Endothelial cell of umbilical vein (primary cell): ENCODE measurements at regions not wholly inside any gene's neighbourhood (a gene's known extent, or its start where the extent isn't known, plus 50 kb on each side); places are given as distances from the start of the nearest gene placed in this dataset.

Experiments
- BruUV-seq: library from RNA; stranded (reverse); fragments of 400-500 nt; replicated peaks from 2 replicates; lab custom pipeline; 2021; lab: Mats Ljungman, UMichigan
- CTCF ChIA-PET: fragments of 300-600, 350-600 bp; sonication (Branson Sonifier 250); formaldehyde crosslinking; loops from one replicate; lab custom pipeline; 2021; ENCODE audit warnings: antibody characterized with exemption, inconsistent platforms; lab: Charles Lee
- POLR2A ChIA-PET: fragments of 300-600, 350-600 bp; sonication (Branson Sonifier 250); formaldehyde crosslinking; loops from one replicate; lab custom pipeline; 2021; ENCODE audit warnings: antibody characterized with exemption, inconsistent platforms; lab: Charles Lee
- DNase-seq: peaks from one replicate; pipeline ENCODE4 v3.0.0-alpha.2; 2011; ENCODE audit warnings: low read depth, low spot score
- FAIRE-seq: peaks from 2 replicates; lab custom pipeline; 2011; peaks lifted over from hg19 to GRCh38; lab: Jason Lieb, UNC
- H2AFZ ChIP-seq: 2 replicates; pipeline ENCODE4 v1.6.0; 2012; ENCODE audit warnings: low read depth, low read length, control low read depth, inconsistent platforms
- H3K27ac ChIP-seq: 2 replicates; pipeline ENCODE4 v1.5.1; 2011; ENCODE audit warnings: low read depth, mild to moderate bottlenecking, control low read depth, low read length, moderate library complexity; ENCODE audit not compliant: insufficient read depth
- H3K27me3 ChIP-seq, 2 experiments: 2 replicates each; pipeline versions ENCODE4 v1.6.0 to v1.6.1; 2011; ENCODE audit warnings: low read length in 2 of 2, mixed read lengths in 1 of 2; ENCODE audit not compliant: control insufficient read depth in 2 of 2, insufficient read depth in 2 of 2
- H3K36me3 ChIP-seq, 2 experiments: 2 replicates in 1 of 2; 3 replicates in 1 of 2; pipeline ENCODE4 v1.5.1; 2011; ENCODE audit warnings: low read length in 2 of 2, mild to moderate bottlenecking in 1 of 2, moderate library complexity in 1 of 2; ENCODE audit not compliant: control insufficient read depth in 2 of 2, insufficient read depth in 2 of 2; ENCODE audit errors: extremely low read depth in 1 of 2
- H3K4me1 ChIP-seq: 3 replicates; pipeline ENCODE4 v1.5.1; 2011; ENCODE audit warnings: mild to moderate bottlenecking, low read length; ENCODE audit not compliant: control insufficient read depth, insufficient read depth; ENCODE audit errors: extremely low read depth
- H3K4me2 ChIP-seq: 2 replicates; pipeline ENCODE4 v1.6.1; 2011; ENCODE audit warnings: low read length, control low read depth, mixed read lengths; ENCODE audit not compliant: insufficient read depth
- H3K4me3 ChIP-seq, 3 experiments: fragments of 200-600 bp in 1 of 3; sonication (generic), shearing (Covaris generic) in 1 of 3; replicated peaks in 1 of 3; 2 replicates each; pipeline ENCODE4 v1.5.1; 2011 to 2016; ENCODE audit warnings: control low read depth in 3 of 3, low read length in 3 of 3, mild to moderate bottlenecking in 2 of 3, inconsistent platforms in 1 of 3, low read depth in 1 of 3, moderate library complexity in 1 of 3; ENCODE audit not compliant: insufficient read depth in 1 of 3
- H3K79me2 ChIP-seq: 2 replicates; pipeline ENCODE4 v1.6.0; 2012; ENCODE audit warnings: low read length, inconsistent platforms; ENCODE audit not compliant: control insufficient read depth, insufficient read depth
- H3K9ac ChIP-seq: replicated peaks from 2 replicates; pipeline ENCODE3; 2011; ENCODE audit warnings: low read length, control low read depth; ENCODE audit not compliant: insufficient read depth; ENCODE audit errors: extremely low read depth
- H3K9me1 ChIP-seq: replicated peaks from 3 replicates; pipeline ENCODE4 v1.6.0; 2011; ENCODE audit warnings: mild to moderate bottlenecking, low read length; ENCODE audit not compliant: control insufficient read depth, insufficient read depth; ENCODE audit errors: extremely low read depth
- H3K9me3 ChIP-seq: replicated peaks from 2 replicates; pipeline ENCODE4 v1.5.1; 2012; ENCODE audit warnings: low read length, inconsistent platforms; ENCODE audit not compliant: control insufficient read depth, insufficient read depth
- H4K20me1 ChIP-seq: replicated peaks from 2 replicates; pipeline ENCODE3; 2011; ENCODE audit warnings: mild to moderate bottlenecking, low read length; ENCODE audit not compliant: control insufficient read depth, insufficient read depth; ENCODE audit errors: extremely low read depth
- MYC ChIP-seq: IDR thresholded peaks from one replicate; pipeline ENCODE4 v1.6.1; 2011; ENCODE audit warnings: mild to moderate bottlenecking, low read depth, low read length
- POLR2AphosphoS5 ChIP-seq: IDR thresholded peaks from 2 replicates; pipeline ENCODE4 v1.6.1; 2012; ENCODE audit warnings: low read depth, mild to moderate bottlenecking, control low read depth, low read length, moderate library complexity; ENCODE audit not compliant: insufficient read depth
- dilution Hi-C: fragments of 300-500 bp; cut with MboI; formaldehyde crosslinking; loops from one replicate; pipeline ENCODE4 v1.15.0; 2019; ENCODE audit warnings: low sequenced_read_pairs; ENCODE audit not compliant: extremely low pct_ligation_motif_present
- intact Hi-C: fragments of 100-400 bp; cut with micrococcal nuclease; formaldehyde crosslinking; loops from one replicate; pipeline ENCODE4 v1.10.0; 2022
- TF ChIP-seq, protein P1 (sequence below), 2 donors: IDR thresholded peaks; 1 replicate in 1 of 2; 2 replicates in 1 of 2; pipeline ENCODE4 v1.5.1; 2011; ENCODE audit warnings: low read length in 2 of 2, mild to moderate bottlenecking in 2 of 2, moderate library complexity in 2 of 2, control low read depth in 1 of 2, inconsistent platforms in 1 of 2, low read depth in 1 of 2; ENCODE audit not compliant: insufficient read depth in 1 of 2; ENCODE audit errors: extremely low read depth in 1 of 2

DNA sequence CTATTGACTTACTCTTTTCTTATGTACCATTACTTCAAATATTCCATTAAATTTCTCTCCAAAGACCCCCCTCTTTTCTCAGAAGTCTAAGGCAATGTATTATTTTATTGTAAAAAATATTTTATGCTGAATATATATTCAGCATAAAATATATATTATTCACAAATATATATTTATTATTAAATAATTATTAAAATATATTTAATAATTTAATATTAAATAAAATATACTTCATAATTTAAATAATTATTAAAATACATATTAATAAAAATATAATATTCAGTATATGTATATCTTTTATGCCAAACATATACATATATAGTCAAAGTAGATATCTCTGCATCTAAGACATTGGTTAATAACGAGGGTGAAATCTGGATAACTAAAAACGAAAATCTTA lies 418.4 kb downstream of the GASK1B start:
- ChIA-PET POLR2A (interaction anchor here (0.7 kb wide), 1 partner anchor 53 kb away, joined by 4 read pairs; no protein-coding TSS in a partner anchor), CTCF (no interaction called here)
- Histone ChIP-seq H3K4me1 (no peaks in the 10 kb centered on the region), H3K4me3 (no peak overlapping the region), H3K27ac (no peak overlapping the region), H3K9ac (no peak overlapping the region), H3K27me3 (no peaks in the 10 kb centered on the region), H4K20me1 (no peaks in the 10 kb centered on the region), H3K4me2 (no peak overlapping the region), H3K9me1 (no peaks in the 10 kb centered on the region), H3K36me3 (no peaks in the 10 kb centered on the region), H2AFZ (no peak overlapping the region), H3K9me3 (no peaks in the 10 kb centered on the region), H3K79me2 (no peaks in the 10 kb centered on the region)
- no peak for TF ChIP-seq MYC
- dilution Hi-C loops, result no loop called here
- FAIRE-seq (no peak), DNase-seq (no peak)
- BruUV-seq, result no TSS peak
- intact Hi-C loops, result no loop called here

DNA sequence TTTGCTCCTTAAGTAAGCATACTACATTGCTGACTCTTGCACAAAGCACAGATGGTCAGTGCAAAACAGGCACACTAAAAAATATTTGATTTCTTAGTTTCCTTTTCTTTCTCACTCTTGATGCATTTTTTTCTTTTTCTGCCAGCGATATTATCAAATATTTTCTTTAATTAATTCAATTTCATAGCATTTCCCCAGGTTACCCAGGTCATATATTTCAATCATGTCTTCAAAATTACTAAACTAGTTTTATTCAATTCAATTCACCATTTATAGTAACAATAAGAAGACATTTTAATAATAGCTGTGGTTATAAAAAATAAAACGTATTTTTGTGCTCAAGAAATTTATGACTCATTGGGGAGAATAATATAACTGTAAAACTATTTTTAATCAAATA lies 421.2 kb downstream of the GASK1B start:
- Histone ChIP-seq H3K9me3 (no peaks in the 10 kb centered on the region), H3K9ac (no peak overlapping the region), H3K27ac (no peak overlapping the region), H3K4me1 (no peaks in the 10 kb centered on the region), H2AFZ (no peak overlapping the region), H4K20me1 (no peaks in the 10 kb centered on the region), H3K36me3 (no peaks in the 10 kb centered on the region), H3K4me2 (no peak overlapping the region), H3K9me1 (no peaks in the 10 kb centered on the region), H3K27me3 (no peaks in the 10 kb centered on the region), H3K4me3 (no peak overlapping the region), H3K79me2 (no peaks in the 10 kb centered on the region)
- BruUV-seq, result no TSS peak
- TF ChIP-seq POLR2AphosphoS5 (no peak), MYC (no peak)
- TF ChIP-seq, protein P1, sequence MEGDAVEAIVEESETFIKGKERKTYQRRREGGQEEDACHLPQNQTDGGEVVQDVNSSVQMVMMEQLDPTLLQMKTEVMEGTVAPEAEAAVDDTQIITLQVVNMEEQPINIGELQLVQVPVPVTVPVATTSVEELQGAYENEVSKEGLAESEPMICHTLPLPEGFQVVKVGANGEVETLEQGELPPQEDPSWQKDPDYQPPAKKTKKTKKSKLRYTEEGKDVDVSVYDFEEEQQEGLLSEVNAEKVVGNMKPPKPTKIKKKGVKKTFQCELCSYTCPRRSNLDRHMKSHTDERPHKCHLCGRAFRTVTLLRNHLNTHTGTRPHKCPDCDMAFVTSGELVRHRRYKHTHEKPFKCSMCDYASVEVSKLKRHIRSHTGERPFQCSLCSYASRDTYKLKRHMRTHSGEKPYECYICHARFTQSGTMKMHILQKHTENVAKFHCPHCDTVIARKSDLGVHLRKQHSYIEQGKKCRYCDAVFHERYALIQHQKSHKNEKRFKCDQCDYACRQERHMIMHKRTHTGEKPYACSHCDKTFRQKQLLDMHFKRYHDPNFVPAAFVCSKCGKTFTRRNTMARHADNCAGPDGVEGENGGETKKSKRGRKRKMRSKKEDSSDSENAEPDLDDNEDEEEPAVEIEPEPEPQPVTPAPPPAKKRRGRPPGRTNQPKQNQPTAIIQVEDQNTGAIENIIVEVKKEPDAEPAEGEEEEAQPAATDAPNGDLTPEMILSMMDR (IDR thresholded peaks at IDR 0.05; ENCODE audit: extremely low read depth in 1 of 2, insufficient read depth in 1 of 2, low read depth in 1 of 2, low read length in 2 of 2), result no peak
- FAIRE-seq, result no peak
- intact Hi-C loops, result no loop called here
- CTCF ChIA-PET, result no interaction called here
- dilution Hi-C loops, result no loop called here
- POLR2A ChIA-PET, result no interaction called here
- no peak for DNase-seq
